ENCODE measurements at regions not wholly inside any gene's neighbourhood (a gene's known extent, or its start where the extent isn't known, plus 50 kb on each side); places are given as distances from the start of the nearest gene placed in this dataset.

- no TSS peak for BruUV-seq (replicated peaks)
- no peak overlapping the region for H3K9ac ChIP-seq (ENCODE audit: low read length)
- no peak for ATAC-seq
- H3K79me2 ChIP-seq (ENCODE audit: insufficient read depth, low read length) = no peaks in the 10 kb centered on the region
- H3K36me3 ChIP-seq (ENCODE audit: control insufficient read depth in 1 of 2, insufficient read depth in 2 of 2, low read length in 2 of 2) = no peaks in the 10 kb centered on the region
- ChIA-PET RAD21 (ENCODE audit: low non-redundant PET in 1 of 2, low total read pairs in 2 of 2, uncharacterized antibody in 2 of 2, unreplicated experiment in 2 of 2) (no interaction called here), CTCF (no interaction called here), POLR2A (no interaction called here)
- H3K4me1 ChIP-seq (ENCODE audit: control insufficient read depth in 1 of 2, insufficient read depth in 2 of 2, low read length in 2 of 2) = no peaks in the 10 kb centered on the region
- no peak for TF ChIP-seq YY1 (IDR thresholded peaks at IDR 0.05; ENCODE audit: extremely low read depth, insufficient replicate concordance, low read depth, low read length)
- TF ChIP-seq, protein P1, sequence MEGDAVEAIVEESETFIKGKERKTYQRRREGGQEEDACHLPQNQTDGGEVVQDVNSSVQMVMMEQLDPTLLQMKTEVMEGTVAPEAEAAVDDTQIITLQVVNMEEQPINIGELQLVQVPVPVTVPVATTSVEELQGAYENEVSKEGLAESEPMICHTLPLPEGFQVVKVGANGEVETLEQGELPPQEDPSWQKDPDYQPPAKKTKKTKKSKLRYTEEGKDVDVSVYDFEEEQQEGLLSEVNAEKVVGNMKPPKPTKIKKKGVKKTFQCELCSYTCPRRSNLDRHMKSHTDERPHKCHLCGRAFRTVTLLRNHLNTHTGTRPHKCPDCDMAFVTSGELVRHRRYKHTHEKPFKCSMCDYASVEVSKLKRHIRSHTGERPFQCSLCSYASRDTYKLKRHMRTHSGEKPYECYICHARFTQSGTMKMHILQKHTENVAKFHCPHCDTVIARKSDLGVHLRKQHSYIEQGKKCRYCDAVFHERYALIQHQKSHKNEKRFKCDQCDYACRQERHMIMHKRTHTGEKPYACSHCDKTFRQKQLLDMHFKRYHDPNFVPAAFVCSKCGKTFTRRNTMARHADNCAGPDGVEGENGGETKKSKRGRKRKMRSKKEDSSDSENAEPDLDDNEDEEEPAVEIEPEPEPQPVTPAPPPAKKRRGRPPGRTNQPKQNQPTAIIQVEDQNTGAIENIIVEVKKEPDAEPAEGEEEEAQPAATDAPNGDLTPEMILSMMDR (IDR thresholded peaks at IDR 0.05 in 2 of 3, conservative IDR thresholded peaks at IDR 0.05 in 1 of 3; ENCODE audit: borderline replicate concordance in 1 of 3, insufficient read depth in 1 of 3, low read depth in 2 of 3, low read length in 2 of 3) = no peak
- TF ChIP-seq EZH2 (IDR thresholded peaks at IDR 0.05) = no peak
- no peak for TF ChIP-seq POLR2A (IDR thresholded peaks at IDR 0.05; ENCODE audit: borderline replicate concordance, extremely low read depth, insufficient read depth, insufficient read length)
- no peak for TF ChIP-seq EZH2phosphoT487 (IDR thresholded peaks at IDR 0.05; ENCODE audit: borderline replicate concordance)
- TF ChIP-seq SIN3A (IDR thresholded peaks at IDR 0.05; ENCODE audit: low read depth) = no peak
- TF ChIP-seq, protein P2, sequence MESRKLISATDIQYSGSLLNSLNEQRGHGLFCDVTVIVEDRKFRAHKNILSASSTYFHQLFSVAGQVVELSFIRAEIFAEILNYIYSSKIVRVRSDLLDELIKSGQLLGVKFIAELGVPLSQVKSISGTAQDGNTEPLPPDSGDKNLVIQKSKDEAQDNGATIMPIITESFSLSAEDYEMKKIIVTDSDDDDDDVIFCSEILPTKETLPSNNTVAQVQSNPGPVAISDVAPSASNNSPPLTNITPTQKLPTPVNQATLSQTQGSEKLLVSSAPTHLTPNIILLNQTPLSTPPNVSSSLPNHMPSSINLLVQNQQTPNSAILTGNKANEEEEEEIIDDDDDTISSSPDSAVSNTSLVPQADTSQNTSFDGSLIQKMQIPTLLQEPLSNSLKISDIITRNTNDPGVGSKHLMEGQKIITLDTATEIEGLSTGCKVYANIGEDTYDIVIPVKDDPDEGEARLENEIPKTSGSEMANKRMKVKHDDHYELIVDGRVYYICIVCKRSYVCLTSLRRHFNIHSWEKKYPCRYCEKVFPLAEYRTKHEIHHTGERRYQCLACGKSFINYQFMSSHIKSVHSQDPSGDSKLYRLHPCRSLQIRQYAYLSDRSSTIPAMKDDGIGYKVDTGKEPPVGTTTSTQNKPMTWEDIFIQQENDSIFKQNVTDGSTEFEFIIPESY (IDR thresholded peaks at IDR 0.05; ENCODE audit: extremely low read depth, insufficient replicate concordance, low read length) = no peak
- no peak for TF ChIP-seq CBX3 (IDR thresholded peaks at IDR 0.05; ENCODE audit: low read depth)
- H4K20me1 ChIP-seq (ENCODE audit: insufficient read depth) = no peaks in the 10 kb centered on the region
- no peak for DNase-seq (ENCODE audit: low read depth, low spot score)
- no peak overlapping the region for H3K4me2 ChIP-seq (ENCODE audit: low read length)
- H3K9me3 ChIP-seq (ENCODE audit: control insufficient read depth in 1 of 2, insufficient read depth in 1 of 2, low read depth in 1 of 2, low read length in 2 of 2) = no peaks in the 10 kb centered on the region
- H3K27ac ChIP-seq (ENCODE audit: low read depth, low read length) = no peak overlapping the region
- no peak overlapping the region for H3K4me3 ChIP-seq (replicated peaks in 1 of 2; ENCODE audit: low read depth in 1 of 2, low read length in 2 of 2)
- intact Hi-C loops (cut with micrococcal nuclease) = no loop called here
- H2AFZ ChIP-seq (ENCODE audit: low read depth, low read length, poor library complexity, severe bottlenecking) = no peak overlapping the region
- H3K9me2 ChIP-seq (ENCODE audit: insufficient read depth) = no peaks in the 10 kb centered on the region
- H3K27me3 ChIP-seq (ENCODE audit: insufficient read depth, low read length) = no peaks in the 10 kb centered on the region
Measured at GRCh38 chr6:148273962-148274752, 68.5 kb upstream of the SASH1 start.
